ENCODE measurements at regions not wholly inside any gene's neighbourhood (a gene's known extent, or its start where the extent isn't known, plus 50 kb on each side); places are given as distances from the start of the nearest gene placed in this dataset.

GRCh38 chr5:33379757-33380156, 61.0 kb upstream of the TARS1 start:
- H3K27ac ChIP-seq (ENCODE audit: low read depth in 2 of 2, low read length in 1 of 2) = 0 out of 4 replicates have a peak overlapping the region, but pooled peaks of 1 of the 2 experiments have one; percentile 4
- H3K4me1 ChIP-seq (ENCODE audit: control insufficient read depth in 1 of 2, insufficient read depth in 2 of 2, low read depth in 1 of 2, low read length in 1 of 2) = no peaks in the 10 kb centered on the region; a peak in 1 of 4 replicates
- H2AFZ ChIP-seq (ENCODE audit: low read depth) = peak overlapping the region; percentile 61; the same call in 1 of the 2 replicates
- H3K9me2 ChIP-seq = no peaks in the 10 kb centered on the region
- H3K27me3 ChIP-seq (ENCODE audit: insufficient read depth) = no peaks in the 10 kb centered on the region
- no peaks in the 10 kb centered on the region for H3K36me3 ChIP-seq (replicated peaks in 1 of 2; ENCODE audit: control insufficient read depth in 1 of 2, insufficient read depth in 2 of 2, low read length in 1 of 2)
- no peak for DNase-seq
- TF ChIP-seq RAD21 (IDR thresholded peaks at IDR 0.05; ENCODE audit: low read length) = peak; percentile 61
- TF ChIP-seq, protein P1, sequence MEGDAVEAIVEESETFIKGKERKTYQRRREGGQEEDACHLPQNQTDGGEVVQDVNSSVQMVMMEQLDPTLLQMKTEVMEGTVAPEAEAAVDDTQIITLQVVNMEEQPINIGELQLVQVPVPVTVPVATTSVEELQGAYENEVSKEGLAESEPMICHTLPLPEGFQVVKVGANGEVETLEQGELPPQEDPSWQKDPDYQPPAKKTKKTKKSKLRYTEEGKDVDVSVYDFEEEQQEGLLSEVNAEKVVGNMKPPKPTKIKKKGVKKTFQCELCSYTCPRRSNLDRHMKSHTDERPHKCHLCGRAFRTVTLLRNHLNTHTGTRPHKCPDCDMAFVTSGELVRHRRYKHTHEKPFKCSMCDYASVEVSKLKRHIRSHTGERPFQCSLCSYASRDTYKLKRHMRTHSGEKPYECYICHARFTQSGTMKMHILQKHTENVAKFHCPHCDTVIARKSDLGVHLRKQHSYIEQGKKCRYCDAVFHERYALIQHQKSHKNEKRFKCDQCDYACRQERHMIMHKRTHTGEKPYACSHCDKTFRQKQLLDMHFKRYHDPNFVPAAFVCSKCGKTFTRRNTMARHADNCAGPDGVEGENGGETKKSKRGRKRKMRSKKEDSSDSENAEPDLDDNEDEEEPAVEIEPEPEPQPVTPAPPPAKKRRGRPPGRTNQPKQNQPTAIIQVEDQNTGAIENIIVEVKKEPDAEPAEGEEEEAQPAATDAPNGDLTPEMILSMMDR (IDR thresholded peaks at IDR 0.05) = peak; percentile 66
- TF ChIP-seq EZH2phosphoT487 (IDR thresholded peaks at IDR 0.05; ENCODE audit: borderline replicate concordance, low read depth) = no peak
- peak; percentile 68 for TF ChIP-seq SMC3 (IDR thresholded peaks at IDR 0.05; ENCODE audit: low read depth, low read length)
- H3K9ac ChIP-seq = no peak overlapping the region
- H3K79me2 ChIP-seq (ENCODE audit: insufficient read depth) = no peaks in the 10 kb centered on the region
- 67% methylated on average over 10 of the region's 10 CpGs for WGBS (ENCODE audit: low lambda C conversion rate)
- H3K9me3 ChIP-seq = 0 out of 2 replicates have a peak, but pooled peaks cover 6% of the 10 kb centered on the region
- no peaks in the 10 kb centered on the region for H3F3A ChIP-seq (replicated peaks; ENCODE audit: insufficient read depth)
- POLR2A ChIA-PET = no interaction called here
- H3K4me3 ChIP-seq (ENCODE audit: low read depth in 2 of 2, low read length in 1 of 2) = no peak overlapping the region
- H3K4me2 ChIP-seq = no peak overlapping the region
- CTCF ChIA-PET = interaction anchor here (0.7 kb wide), 1 partner anchor 789 kb away, joined by 3 read pairs; no protein-coding TSS in a partner anchor
- no peaks in the 10 kb centered on the region for H4K20me1 ChIP-seq (ENCODE audit: insufficient read depth)

GRCh38 chr5:33381243-33381642, 59.5 kb upstream of the TARS1 start:
- WGBS (ENCODE audit: low lambda C conversion rate) = 41% methylated on average over 1 of the region's 1 CpG
- H2AFZ ChIP-seq (ENCODE audit: low read depth) = no peak overlapping the region
- H3F3A ChIP-seq (replicated peaks; ENCODE audit: insufficient read depth) = no peaks in the 10 kb centered on the region
- H4K20me1 ChIP-seq (ENCODE audit: insufficient read depth) = no peaks in the 10 kb centered on the region
- H3K36me3 ChIP-seq (replicated peaks in 1 of 2; ENCODE audit: control insufficient read depth in 1 of 2, insufficient read depth in 2 of 2, low read length in 1 of 2) = no peaks in the 10 kb centered on the region
- POLR2A ChIA-PET = no interaction called here
- CTCF ChIA-PET = no interaction called here
- no peak overlapping the region for H3K4me2 ChIP-seq
- H3K4me3 ChIP-seq (ENCODE audit: low read depth in 2 of 2, low read length in 1 of 2) = no peak overlapping the region
- H3K9ac ChIP-seq = no peak overlapping the region
- no peaks in the 10 kb centered on the region for H3K27me3 ChIP-seq (ENCODE audit: insufficient read depth)
- TF ChIP-seq RFX5 (IDR thresholded peaks at IDR 0.05; ENCODE audit: low read length) = no peak
- TF ChIP-seq, protein P2, sequence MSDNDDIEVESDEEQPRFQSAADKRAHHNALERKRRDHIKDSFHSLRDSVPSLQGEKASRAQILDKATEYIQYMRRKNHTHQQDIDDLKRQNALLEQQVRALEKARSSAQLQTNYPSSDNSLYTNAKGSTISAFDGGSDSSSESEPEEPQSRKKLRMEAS (IDR thresholded peaks at IDR 0.05; ENCODE audit: low read depth) = no peak
- TF ChIP-seq NFIC (IDR thresholded peaks at IDR 0.05; ENCODE audit: borderline replicate concordance) = no peak
- TF ChIP-seq ELF1 (IDR thresholded peaks at IDR 0.05) = no peak
- TF ChIP-seq SIN3A (IDR thresholded peaks at IDR 0.05; ENCODE audit: borderline replicate concordance, low read depth, low read length) = no peak
- no peak for TF ChIP-seq TAF1 (IDR thresholded peaks at IDR 0.05; ENCODE audit: borderline replicate concordance, low read depth, low read length)
- TF ChIP-seq, protein P3, sequence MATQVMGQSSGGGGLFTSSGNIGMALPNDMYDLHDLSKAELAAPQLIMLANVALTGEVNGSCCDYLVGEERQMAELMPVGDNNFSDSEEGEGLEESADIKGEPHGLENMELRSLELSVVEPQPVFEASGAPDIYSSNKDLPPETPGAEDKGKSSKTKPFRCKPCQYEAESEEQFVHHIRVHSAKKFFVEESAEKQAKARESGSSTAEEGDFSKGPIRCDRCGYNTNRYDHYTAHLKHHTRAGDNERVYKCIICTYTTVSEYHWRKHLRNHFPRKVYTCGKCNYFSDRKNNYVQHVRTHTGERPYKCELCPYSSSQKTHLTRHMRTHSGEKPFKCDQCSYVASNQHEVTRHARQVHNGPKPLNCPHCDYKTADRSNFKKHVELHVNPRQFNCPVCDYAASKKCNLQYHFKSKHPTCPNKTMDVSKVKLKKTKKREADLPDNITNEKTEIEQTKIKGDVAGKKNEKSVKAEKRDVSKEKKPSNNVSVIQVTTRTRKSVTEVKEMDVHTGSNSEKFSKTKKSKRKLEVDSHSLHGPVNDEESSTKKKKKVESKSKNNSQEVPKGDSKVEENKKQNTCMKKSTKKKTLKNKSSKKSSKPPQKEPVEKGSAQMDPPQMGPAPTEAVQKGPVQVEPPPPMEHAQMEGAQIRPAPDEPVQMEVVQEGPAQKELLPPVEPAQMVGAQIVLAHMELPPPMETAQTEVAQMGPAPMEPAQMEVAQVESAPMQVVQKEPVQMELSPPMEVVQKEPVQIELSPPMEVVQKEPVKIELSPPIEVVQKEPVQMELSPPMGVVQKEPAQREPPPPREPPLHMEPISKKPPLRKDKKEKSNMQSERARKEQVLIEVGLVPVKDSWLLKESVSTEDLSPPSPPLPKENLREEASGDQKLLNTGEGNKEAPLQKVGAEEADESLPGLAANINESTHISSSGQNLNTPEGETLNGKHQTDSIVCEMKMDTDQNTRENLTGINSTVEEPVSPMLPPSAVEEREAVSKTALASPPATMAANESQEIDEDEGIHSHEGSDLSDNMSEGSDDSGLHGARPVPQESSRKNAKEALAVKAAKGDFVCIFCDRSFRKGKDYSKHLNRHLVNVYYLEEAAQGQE (IDR thresholded peaks at IDR 0.05; ENCODE audit: low read depth, low read length) = no peak
- TF ChIP-seq FOSL2 (IDR thresholded peaks at IDR 0.05; ENCODE audit: borderline replicate concordance, low read depth) = no peak
- TF ChIP-seq, protein P4, sequence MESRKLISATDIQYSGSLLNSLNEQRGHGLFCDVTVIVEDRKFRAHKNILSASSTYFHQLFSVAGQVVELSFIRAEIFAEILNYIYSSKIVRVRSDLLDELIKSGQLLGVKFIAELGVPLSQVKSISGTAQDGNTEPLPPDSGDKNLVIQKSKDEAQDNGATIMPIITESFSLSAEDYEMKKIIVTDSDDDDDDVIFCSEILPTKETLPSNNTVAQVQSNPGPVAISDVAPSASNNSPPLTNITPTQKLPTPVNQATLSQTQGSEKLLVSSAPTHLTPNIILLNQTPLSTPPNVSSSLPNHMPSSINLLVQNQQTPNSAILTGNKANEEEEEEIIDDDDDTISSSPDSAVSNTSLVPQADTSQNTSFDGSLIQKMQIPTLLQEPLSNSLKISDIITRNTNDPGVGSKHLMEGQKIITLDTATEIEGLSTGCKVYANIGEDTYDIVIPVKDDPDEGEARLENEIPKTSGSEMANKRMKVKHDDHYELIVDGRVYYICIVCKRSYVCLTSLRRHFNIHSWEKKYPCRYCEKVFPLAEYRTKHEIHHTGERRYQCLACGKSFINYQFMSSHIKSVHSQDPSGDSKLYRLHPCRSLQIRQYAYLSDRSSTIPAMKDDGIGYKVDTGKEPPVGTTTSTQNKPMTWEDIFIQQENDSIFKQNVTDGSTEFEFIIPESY (IDR thresholded peaks at IDR 0.05; ENCODE audit: borderline replicate concordance, low read depth) = no peak
- no peak for TF ChIP-seq RCOR1 (IDR thresholded peaks at IDR 0.05; ENCODE audit: low read length)
- no peak for TF ChIP-seq NRF1 (IDR thresholded peaks at IDR 0.05; ENCODE audit: low read depth, low read length)
- no peak for TF ChIP-seq USF2 (IDR thresholded peaks at IDR 0.05; ENCODE audit: borderline replicate concordance, low read depth, low read length)
- TF ChIP-seq RAD21 (IDR thresholded peaks at IDR 0.05; ENCODE audit: low read length) = no peak
- no peak for TF ChIP-seq POLR2AphosphoS5 (IDR thresholded peaks at IDR 0.05; ENCODE audit: low read depth, low read length)
- no peak for TF ChIP-seq USF1 (IDR thresholded peaks at IDR 0.05; ENCODE audit: borderline replicate concordance, low read depth)
- TF ChIP-seq EZH2phosphoT487 (IDR thresholded peaks at IDR 0.05; ENCODE audit: borderline replicate concordance, low read depth) = no peak
- peaks cover 12% of the 10 kb centered on the region; the same call in 1 of the 2 replicates for H3K9me3 ChIP-seq
- no peaks in the 10 kb centered on the region for H3K79me2 ChIP-seq (ENCODE audit: insufficient read depth)
- no peaks in the 10 kb centered on the region; a peak in 1 of 4 replicates for H3K4me1 ChIP-seq (ENCODE audit: control insufficient read depth in 1 of 2, insufficient read depth in 2 of 2, low read depth in 1 of 2, low read length in 1 of 2)
- H3K9me2 ChIP-seq = no peaks in the 10 kb centered on the region
- H3K27ac ChIP-seq (ENCODE audit: low read depth in 2 of 2, low read length in 1 of 2) = no peak overlapping the region
- DNase-seq = no peak
